ENCODE measurements at regions not wholly inside any gene's neighbourhood (a gene's known extent, or its start where the extent isn't known, plus 50 kb on each side); places are given as distances from the start of the nearest gene placed in this dataset.

DNA sequence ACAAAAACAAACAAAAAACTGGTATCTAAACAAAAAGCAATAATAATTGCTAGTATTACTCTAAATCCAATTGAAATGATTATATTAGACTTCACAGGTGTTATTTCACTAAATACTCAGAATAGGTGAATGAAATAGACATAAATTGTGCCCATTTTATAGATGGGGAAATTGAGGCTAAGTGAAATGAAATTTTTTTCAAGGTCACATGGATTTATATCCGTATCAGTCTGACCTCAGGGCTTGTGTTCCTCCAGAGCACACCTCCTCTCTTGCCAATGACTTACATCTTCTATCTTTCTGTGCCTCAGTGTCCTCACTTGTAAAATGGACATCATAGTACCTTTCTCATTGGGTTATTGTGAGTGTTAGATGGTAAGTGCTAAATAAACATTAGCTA is 72.3 kb downstream of the GP2 start:
- no peak for TF ChIP-seq EZH2 (IDR thresholded peaks at IDR 0.05; ENCODE audit: low read depth, unreplicated experiment)
- no peak for TF ChIP-seq JUNB (IDR thresholded peaks at IDR 0.05; ENCODE audit: unreplicated experiment)
- TF ChIP-seq NANOG (IDR thresholded peaks at IDR 0.05; ENCODE audit: borderline replicate concordance), result no peak
- TF ChIP-seq, protein P1, sequence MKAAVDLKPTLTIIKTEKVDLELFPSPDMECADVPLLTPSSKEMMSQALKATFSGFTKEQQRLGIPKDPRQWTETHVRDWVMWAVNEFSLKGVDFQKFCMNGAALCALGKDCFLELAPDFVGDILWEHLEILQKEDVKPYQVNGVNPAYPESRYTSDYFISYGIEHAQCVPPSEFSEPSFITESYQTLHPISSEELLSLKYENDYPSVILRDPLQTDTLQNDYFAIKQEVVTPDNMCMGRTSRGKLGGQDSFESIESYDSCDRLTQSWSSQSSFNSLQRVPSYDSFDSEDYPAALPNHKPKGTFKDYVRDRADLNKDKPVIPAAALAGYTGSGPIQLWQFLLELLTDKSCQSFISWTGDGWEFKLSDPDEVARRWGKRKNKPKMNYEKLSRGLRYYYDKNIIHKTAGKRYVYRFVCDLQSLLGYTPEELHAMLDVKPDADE (IDR thresholded peaks at IDR 0.05), result no peak
- TF ChIP-seq ZNF331 (CRISPR knock-in tag; IDR thresholded peaks at IDR 0.05; ENCODE audit: low read depth), result no peak
- no peak for TF ChIP-seq CREB1 (CRISPR knock-in tag; IDR thresholded peaks at IDR 0.05; ENCODE audit: low read depth)
- TF ChIP-seq, protein P2, sequence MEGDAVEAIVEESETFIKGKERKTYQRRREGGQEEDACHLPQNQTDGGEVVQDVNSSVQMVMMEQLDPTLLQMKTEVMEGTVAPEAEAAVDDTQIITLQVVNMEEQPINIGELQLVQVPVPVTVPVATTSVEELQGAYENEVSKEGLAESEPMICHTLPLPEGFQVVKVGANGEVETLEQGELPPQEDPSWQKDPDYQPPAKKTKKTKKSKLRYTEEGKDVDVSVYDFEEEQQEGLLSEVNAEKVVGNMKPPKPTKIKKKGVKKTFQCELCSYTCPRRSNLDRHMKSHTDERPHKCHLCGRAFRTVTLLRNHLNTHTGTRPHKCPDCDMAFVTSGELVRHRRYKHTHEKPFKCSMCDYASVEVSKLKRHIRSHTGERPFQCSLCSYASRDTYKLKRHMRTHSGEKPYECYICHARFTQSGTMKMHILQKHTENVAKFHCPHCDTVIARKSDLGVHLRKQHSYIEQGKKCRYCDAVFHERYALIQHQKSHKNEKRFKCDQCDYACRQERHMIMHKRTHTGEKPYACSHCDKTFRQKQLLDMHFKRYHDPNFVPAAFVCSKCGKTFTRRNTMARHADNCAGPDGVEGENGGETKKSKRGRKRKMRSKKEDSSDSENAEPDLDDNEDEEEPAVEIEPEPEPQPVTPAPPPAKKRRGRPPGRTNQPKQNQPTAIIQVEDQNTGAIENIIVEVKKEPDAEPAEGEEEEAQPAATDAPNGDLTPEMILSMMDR (conservative IDR thresholded peaks at IDR 0.05; ENCODE audit: low read depth in 2 of 2), result no peak
- TF ChIP-seq STAT1 (IDR thresholded peaks at IDR 0.05; ENCODE audit: unreplicated experiment), result no peak
- TF ChIP-seq ZNF114 (CRISPR knock-in tag; IDR thresholded peaks at IDR 0.05), result no peak
- no peak for TF ChIP-seq EZH2phosphoT487 (IDR thresholded peaks at IDR 0.05; ENCODE audit: unreplicated experiment)
- H3K27me3 Mint-ChIP-seq (ENCODE audit: insufficient read depth, low read depth, poor library complexity), result peaks cover 3% of the 10 kb centered on the region

DNA sequence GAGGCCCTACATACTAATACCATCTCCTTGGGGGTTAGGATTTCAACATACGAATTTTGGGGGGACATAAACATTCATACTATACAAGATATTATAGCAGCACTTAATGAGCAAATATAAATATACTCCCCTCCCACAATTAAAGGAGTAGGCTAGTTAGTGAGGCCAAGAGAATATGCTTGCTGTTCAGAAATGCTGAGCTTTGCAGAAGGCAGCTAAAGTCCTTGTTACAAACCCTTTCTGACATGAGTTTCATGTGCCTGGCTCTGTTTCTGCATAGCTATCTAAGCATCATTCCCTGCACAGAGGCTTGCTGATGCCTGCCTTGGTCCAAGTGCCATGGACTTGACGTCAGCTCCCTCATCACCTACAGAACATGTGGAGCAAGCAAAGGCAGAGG is 73.5 kb downstream of the GP2 start:
- Mint-ChIP-seq H3K27ac (no peak overlapping the region; the same call in 1 of the 2 replicates), H3K9me3 (peaks cover 2% of the 10 kb centered on the region; the same call in 2 of the 3 replicates), H3K4me1 (peaks cover 9% of the 10 kb centered on the region), H3K36me3 (ENCODE audit: low read depth) (no peaks in the 10 kb centered on the region), H3K27me3 (ENCODE audit: insufficient read depth, low read depth, poor library complexity) (peaks cover 1% of the 10 kb centered on the region), H3K4me3 (no peak overlapping the region)
- H3K27me3 ChIP-seq (ENCODE audit: insufficient read depth), result no peaks in the 10 kb centered on the region
- H3K79me2 ChIP-seq (replicated peaks; ENCODE audit: insufficient read depth), result no peaks in the 10 kb centered on the region
- H3K9me2 ChIP-seq (ENCODE audit: insufficient read depth), result no peaks in the 10 kb centered on the region
- H4K20me1 ChIP-seq (replicated peaks; ENCODE audit: insufficient read depth), result no peaks in the 10 kb centered on the region
- H3K4me3 ChIP-seq, result no peak overlapping the region
- ATAC-seq, result no peak
- no peaks in the 10 kb centered on the region for H3K36me3 ChIP-seq (ENCODE audit: insufficient read depth)
- H3K4me2 ChIP-seq, result no peak overlapping the region
- H3K4me1 ChIP-seq (ENCODE audit: insufficient read depth), result peaks cover 8% of the 10 kb centered on the region; the same call in 1 of the 2 replicates
- H3F3A ChIP-seq (replicated peaks; ENCODE audit: low read depth), result no peaks in the 10 kb centered on the region
- no peak overlapping the region for H2AFZ ChIP-seq
- DNase-seq (ENCODE audit: low spot score), result no peak
- no peak overlapping the region for H3K27ac ChIP-seq (ENCODE audit: low read depth)
- TF ChIP-seq POLR2AphosphoS5 (IDR thresholded peaks at IDR 0.05; ENCODE audit: low read depth) (no peak), NANOG (IDR thresholded peaks at IDR 0.05; ENCODE audit: borderline replicate concordance) (no peak), JUNB (IDR thresholded peaks at IDR 0.05; ENCODE audit: unreplicated experiment) (no peak), ZNF114 (CRISPR knock-in tag; IDR thresholded peaks at IDR 0.05) (no peak), STAT1 (IDR thresholded peaks at IDR 0.05; ENCODE audit: unreplicated experiment) (no peak), EZH2phosphoT487 (IDR thresholded peaks at IDR 0.05; ENCODE audit: unreplicated experiment) (no peak), ZNF331 (CRISPR knock-in tag; IDR thresholded peaks at IDR 0.05; ENCODE audit: low read depth) (no peak), CREB1 (CRISPR knock-in tag; IDR thresholded peaks at IDR 0.05; ENCODE audit: low read depth) (no peak)
- TF ChIP-seq, protein P1 (IDR thresholded peaks at IDR 0.05), result no peak
- TF ChIP-seq, protein P3, sequence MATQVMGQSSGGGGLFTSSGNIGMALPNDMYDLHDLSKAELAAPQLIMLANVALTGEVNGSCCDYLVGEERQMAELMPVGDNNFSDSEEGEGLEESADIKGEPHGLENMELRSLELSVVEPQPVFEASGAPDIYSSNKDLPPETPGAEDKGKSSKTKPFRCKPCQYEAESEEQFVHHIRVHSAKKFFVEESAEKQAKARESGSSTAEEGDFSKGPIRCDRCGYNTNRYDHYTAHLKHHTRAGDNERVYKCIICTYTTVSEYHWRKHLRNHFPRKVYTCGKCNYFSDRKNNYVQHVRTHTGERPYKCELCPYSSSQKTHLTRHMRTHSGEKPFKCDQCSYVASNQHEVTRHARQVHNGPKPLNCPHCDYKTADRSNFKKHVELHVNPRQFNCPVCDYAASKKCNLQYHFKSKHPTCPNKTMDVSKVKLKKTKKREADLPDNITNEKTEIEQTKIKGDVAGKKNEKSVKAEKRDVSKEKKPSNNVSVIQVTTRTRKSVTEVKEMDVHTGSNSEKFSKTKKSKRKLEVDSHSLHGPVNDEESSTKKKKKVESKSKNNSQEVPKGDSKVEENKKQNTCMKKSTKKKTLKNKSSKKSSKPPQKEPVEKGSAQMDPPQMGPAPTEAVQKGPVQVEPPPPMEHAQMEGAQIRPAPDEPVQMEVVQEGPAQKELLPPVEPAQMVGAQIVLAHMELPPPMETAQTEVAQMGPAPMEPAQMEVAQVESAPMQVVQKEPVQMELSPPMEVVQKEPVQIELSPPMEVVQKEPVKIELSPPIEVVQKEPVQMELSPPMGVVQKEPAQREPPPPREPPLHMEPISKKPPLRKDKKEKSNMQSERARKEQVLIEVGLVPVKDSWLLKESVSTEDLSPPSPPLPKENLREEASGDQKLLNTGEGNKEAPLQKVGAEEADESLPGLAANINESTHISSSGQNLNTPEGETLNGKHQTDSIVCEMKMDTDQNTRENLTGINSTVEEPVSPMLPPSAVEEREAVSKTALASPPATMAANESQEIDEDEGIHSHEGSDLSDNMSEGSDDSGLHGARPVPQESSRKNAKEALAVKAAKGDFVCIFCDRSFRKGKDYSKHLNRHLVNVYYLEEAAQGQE (IDR thresholded peaks at IDR 0.05; ENCODE audit: unreplicated experiment), result no peak

More for the DNA sequence above, 72.3 kb downstream of the GP2 start:
- peaks cover 16% of the 10 kb centered on the region for H3K4me1 Mint-ChIP-seq
- H2AFZ ChIP-seq, result no peak overlapping the region
- H3K4me3 ChIP-seq, result no peak overlapping the region
- no peaks in the 10 kb centered on the region for H3K36me3 ChIP-seq (ENCODE audit: insufficient read depth)
- H3K9me3 Mint-ChIP-seq, result peaks cover 8% of the 10 kb centered on the region; the same call in 2 of the 3 replicates
- H3K9me2 ChIP-seq (ENCODE audit: insufficient read depth), result no peaks in the 10 kb centered on the region
- no peak overlapping the region for H3K27ac ChIP-seq (ENCODE audit: low read depth)
- H3K27me3 ChIP-seq (ENCODE audit: insufficient read depth), result no peaks in the 10 kb centered on the region
- no peak overlapping the region for H3K4me3 Mint-ChIP-seq
- 0 out of 2 replicates have a peak overlapping the region, but pooled peaks have one; percentile 16 for H3K4me2 ChIP-seq
- H4K20me1 ChIP-seq (replicated peaks; ENCODE audit: insufficient read depth), result no peaks in the 10 kb centered on the region
- ATAC-seq (no peak), DNase-seq (ENCODE audit: low spot score) (no peak)
- H3K79me2 ChIP-seq (replicated peaks; ENCODE audit: insufficient read depth), result no peaks in the 10 kb centered on the region
- no peaks in the 10 kb centered on the region; the same call in 2 of the 3 replicates for H3K36me3 Mint-ChIP-seq (ENCODE audit: low read depth)
- no peaks in the 10 kb centered on the region for H3F3A ChIP-seq (replicated peaks; ENCODE audit: low read depth)
- H3K27ac Mint-ChIP-seq, result no peak overlapping the region
- H3K4me1 ChIP-seq (ENCODE audit: insufficient read depth), result peaks cover 8% of the 10 kb centered on the region; the same call in 1 of the 2 replicates

Measured in GM23338 (cell line).